Smooth muscle cell (in vitro differentiated cells): ENCODE measurements at regions not wholly inside any gene's neighbourhood (a gene's known extent, or its start where the extent isn't known, plus 50 kb on each side); places are given as distances from the start of the nearest gene placed in this dataset.
"Not testable (repeated sequence)": the region's sequence is repeated elsewhere in the genome, so short reads cannot be mapped to it uniquely, and the experiment has no call there.

Experiments
- DNase-seq: peaks from one replicate; lab custom pipeline; 2025; ENCODE audit not compliant: unreplicated experiment; lab: John Stamatoyannopoulos, UW
- H2AFZ ChIP-seq: fragments of 200-600 bp; sonication (generic); 2 replicates; pipeline ENCODE4 v1.6.0; 2016; ENCODE audit warnings: antibody characterized with exemption, low read depth, mild to moderate bottlenecking
- H3F3A ChIP-seq: fragments of 200-600 bp; sonication (generic); 2 replicates; pipeline ENCODE4 v1.6.0; 2017; ENCODE audit warnings: antibody characterized with exemption, low read depth
- H3K27ac ChIP-seq: fragments of 200-600 bp; sonication (generic); 2 replicates; pipeline ENCODE4 v1.5.1; 2016; ENCODE audit warnings: low read depth, mild to moderate bottlenecking
- H3K27me3 ChIP-seq: fragments of 200-600 bp; sonication (generic); 2 replicates; pipeline ENCODE4 v1.6.1; 2016; ENCODE audit warnings: low read depth, mild to moderate bottlenecking
- H3K36me3 ChIP-seq: fragments of 200-600 bp; sonication (generic); 2 replicates; pipeline ENCODE4 v1.5.1; 2016; ENCODE audit warnings: low read depth
- H3K4me1 ChIP-seq: fragments of 200-600 bp; sonication (generic); 2 replicates; pipeline ENCODE4 v1.5.1; 2016; ENCODE audit warnings: low read depth
- H3K4me2 ChIP-seq: fragments of 200-600 bp; sonication (generic); 2 replicates; pipeline ENCODE4 v1.6.0; 2016; ENCODE audit warnings: mild to moderate bottlenecking
- H3K4me3 ChIP-seq: fragments of 200-600 bp; sonication (generic); 2 replicates; pipeline ENCODE4 v1.5.1; 2016; ENCODE audit warnings: mild to moderate bottlenecking
- H3K79me2 ChIP-seq: fragments of 200-600 bp; sonication (generic); 2 replicates; pipeline ENCODE4 v1.6.0; 2016; ENCODE audit warnings: low read depth, mild to moderate bottlenecking
- H3K9ac ChIP-seq: fragments of 200-600 bp; sonication (generic); 2 replicates; pipeline ENCODE4 v1.6.0; 2016; ENCODE audit warnings: low read depth
- H3K9me3 ChIP-seq: fragments of 200-600 bp; sonication (generic); replicated peaks from 2 replicates; pipeline ENCODE4 v1.5.1; 2016; ENCODE audit warnings: low read depth
- H4K20me1 ChIP-seq: fragments of 200-600 bp; sonication (generic); 2 replicates; pipeline ENCODE4 v1.6.0; 2016; ENCODE audit warnings: low read depth
- WGBS: methylation state at CpG from one replicate; pipeline ENCODE4 v1.1.7; 2016; ENCODE audit warnings: low lambda C conversion rate; 5-methylcytosine and 5-hydroxymethylcytosine counted together
- TF ChIP-seq, protein P1 (sequence below): fragments of 200-600 bp; sonication (generic); IDR thresholded peaks from 2 replicates; pipeline ENCODE4 v1.5.1; 2017; ENCODE audit warnings: borderline replicate concordance, mild to moderate bottlenecking, antibody characterized with exemption; ENCODE audit not compliant: insufficient read depth, poor library complexity, severe bottlenecking

DNA sequence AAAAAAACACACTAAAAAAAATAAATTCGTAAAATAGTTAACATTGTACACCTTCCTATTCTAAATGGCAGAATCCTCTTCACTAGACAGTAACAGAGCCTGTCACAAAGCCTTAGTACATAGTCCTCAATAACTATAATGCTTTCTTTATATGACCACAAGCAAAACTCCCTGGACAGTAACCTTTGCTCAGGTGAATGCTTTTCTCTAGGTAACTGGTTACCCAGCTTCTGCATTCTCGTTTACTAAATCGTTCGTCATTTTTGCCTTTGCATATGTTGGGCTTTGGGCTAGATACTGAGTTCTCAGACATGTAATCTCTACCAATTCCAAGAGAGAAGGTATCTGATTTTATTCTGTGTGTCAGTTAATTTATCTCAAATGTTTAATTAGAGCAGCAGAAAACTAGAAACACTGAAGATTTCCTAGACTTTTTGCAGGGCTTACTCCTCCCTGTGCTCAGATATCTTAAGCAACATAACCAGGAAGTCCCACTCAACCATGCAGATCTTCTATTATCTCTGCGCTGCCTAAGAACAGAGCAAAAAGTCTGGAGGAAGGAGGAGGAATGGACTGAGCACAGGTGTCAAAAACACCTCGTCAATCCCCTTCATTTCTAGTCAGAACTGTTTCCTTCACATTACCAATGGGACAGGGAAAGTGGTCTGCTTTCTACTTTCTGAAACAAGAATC lies 247.7 kb downstream of the SOCS6 start:
- TF ChIP-seq, protein P1, sequence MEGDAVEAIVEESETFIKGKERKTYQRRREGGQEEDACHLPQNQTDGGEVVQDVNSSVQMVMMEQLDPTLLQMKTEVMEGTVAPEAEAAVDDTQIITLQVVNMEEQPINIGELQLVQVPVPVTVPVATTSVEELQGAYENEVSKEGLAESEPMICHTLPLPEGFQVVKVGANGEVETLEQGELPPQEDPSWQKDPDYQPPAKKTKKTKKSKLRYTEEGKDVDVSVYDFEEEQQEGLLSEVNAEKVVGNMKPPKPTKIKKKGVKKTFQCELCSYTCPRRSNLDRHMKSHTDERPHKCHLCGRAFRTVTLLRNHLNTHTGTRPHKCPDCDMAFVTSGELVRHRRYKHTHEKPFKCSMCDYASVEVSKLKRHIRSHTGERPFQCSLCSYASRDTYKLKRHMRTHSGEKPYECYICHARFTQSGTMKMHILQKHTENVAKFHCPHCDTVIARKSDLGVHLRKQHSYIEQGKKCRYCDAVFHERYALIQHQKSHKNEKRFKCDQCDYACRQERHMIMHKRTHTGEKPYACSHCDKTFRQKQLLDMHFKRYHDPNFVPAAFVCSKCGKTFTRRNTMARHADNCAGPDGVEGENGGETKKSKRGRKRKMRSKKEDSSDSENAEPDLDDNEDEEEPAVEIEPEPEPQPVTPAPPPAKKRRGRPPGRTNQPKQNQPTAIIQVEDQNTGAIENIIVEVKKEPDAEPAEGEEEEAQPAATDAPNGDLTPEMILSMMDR: no peak
- Histone ChIP-seq H4K20me1 (no peaks in the 10 kb centered on the region), H3K4me2 (no peak overlapping the region), H3K36me3 (no peaks in the 10 kb centered on the region), H3K79me2 (no peaks in the 10 kb centered on the region), H2AFZ (no peak overlapping the region), H3K4me1 (no peaks in the 10 kb centered on the region), H3F3A (no peaks in the 10 kb centered on the region), H3K27me3 (no peaks in the 10 kb centered on the region), H3K27ac (no peak overlapping the region), H3K9me3 (no peaks in the 10 kb centered on the region), H3K4me3 (no peak overlapping the region), H3K9ac (no peak overlapping the region)
- 88% methylated on average over 6 of the region's 6 CpGs for WGBS
- no peak for DNase-seq

DNA sequence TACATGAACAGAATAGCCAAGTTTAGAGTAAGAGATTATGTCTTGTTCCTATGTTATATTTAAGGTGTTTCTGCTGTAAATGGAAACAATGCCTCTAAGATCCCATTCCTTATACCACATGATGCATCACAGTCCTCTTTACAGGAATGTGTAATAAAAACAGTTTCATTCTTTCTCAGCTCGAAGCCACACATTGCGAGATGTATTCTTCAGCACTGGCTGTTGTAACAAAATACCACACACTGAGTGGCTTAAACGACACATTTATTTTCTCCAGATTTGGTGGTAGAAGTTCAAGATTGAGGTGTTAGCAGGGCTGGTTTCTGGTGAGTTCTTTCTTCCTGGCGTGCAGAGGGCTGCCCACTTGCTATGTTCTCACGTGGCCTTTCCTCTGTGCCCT lies 246.2 kb downstream of the SOCS6 start:
- H3K9ac ChIP-seq: no peak overlapping the region
- no peaks in the 10 kb centered on the region for H3K27me3 ChIP-seq
- DNase-seq: no peak
- no peaks in the 10 kb centered on the region for H3K79me2 ChIP-seq
- H3K27ac ChIP-seq: no peak overlapping the region
- 81% methylated on average over 5 of the region's 5 CpGs for WGBS
- no peaks in the 10 kb centered on the region for H3K9me3 ChIP-seq
- no peaks in the 10 kb centered on the region for H3F3A ChIP-seq
- TF ChIP-seq, protein P1: no peak
- no peaks in the 10 kb centered on the region for H3K4me1 ChIP-seq
- H2AFZ ChIP-seq: no peak overlapping the region
- no peak overlapping the region for H3K4me2 ChIP-seq
- H3K36me3 ChIP-seq: no peaks in the 10 kb centered on the region
- no peak overlapping the region for H3K4me3 ChIP-seq
- no peaks in the 10 kb centered on the region for H4K20me1 ChIP-seq

DNA sequence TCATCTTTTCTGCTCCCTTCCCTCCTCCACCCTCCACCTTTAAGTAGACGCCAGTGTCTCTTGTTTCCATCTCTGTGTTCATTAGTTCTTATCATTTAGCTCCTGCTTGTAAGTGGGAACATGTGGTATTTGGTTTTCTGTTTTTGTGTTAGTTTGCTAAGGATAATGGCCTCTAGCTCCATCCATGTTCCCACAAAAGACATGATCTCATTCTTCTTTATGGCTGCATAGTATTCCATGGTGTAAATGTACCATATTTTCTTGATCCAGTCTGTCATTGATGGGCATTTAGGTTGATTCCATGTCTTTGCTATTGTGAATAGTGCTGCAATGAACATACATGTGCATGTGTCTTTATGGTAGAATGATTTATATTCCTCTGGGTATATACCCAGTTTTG lies 236.5 kb downstream of the SOCS6 start:
- not testable (repeated sequence) for H3K4me3 ChIP-seq, H3K4me2 ChIP-seq, H3K36me3 ChIP-seq, H3F3A ChIP-seq, H3K27me3 ChIP-seq, H3K4me1 ChIP-seq, H2AFZ ChIP-seq, H3K79me2 ChIP-seq, H3K9ac ChIP-seq, H3K27ac ChIP-seq, DNase-seq, H3K9me3 ChIP-seq, H4K20me1 ChIP-seq
- 97% methylated on average over 1 of the region's 1 CpG for WGBS

DNA sequence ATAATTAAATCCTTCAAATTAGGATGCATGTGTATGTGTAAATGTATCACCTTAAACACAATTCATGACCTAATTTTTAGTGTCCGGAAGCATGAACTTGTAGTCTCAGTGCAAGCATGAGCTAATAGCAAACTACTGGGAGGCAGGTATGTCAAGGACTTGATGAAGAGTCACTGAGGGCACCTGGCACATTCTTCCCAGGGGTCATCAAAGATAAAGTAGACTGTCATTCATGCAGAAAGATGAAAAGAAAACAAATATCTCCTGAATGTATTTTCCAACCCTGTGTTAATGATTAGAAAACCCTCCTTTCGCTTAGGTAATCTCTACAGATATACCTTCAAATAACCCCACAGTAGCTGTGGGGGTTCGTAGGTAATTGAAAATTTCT lies 234.9 kb downstream of the SOCS6 start:
- Histone ChIP-seq H3K79me2 (no peaks in the 10 kb centered on the region), H3K9ac (no peak overlapping the region), H3K9me3 (no peaks in the 10 kb centered on the region), H3F3A (no peaks in the 10 kb centered on the region), H4K20me1 (no peaks in the 10 kb centered on the region), H3K4me1 (no peaks in the 10 kb centered on the region), H3K27ac (no peak overlapping the region), H3K4me2 (no peak overlapping the region), H3K27me3 (no peaks in the 10 kb centered on the region), H3K4me3 (no peak overlapping the region), H3K36me3 (no peaks in the 10 kb centered on the region), H2AFZ (no peak overlapping the region)
- no peak for DNase-seq
- 95% methylated on average over 3 of the region's 3 CpGs for WGBS
- TF ChIP-seq, protein P1: no peak
